DOHH2 (cell line): ENCODE measurements at regions not wholly inside any gene's neighbourhood (a gene's known extent, or its start where the extent isn't known, plus 50 kb on each side); places are given as distances from the start of the nearest gene placed in this dataset.
"Not testable (repeated sequence)": the region's sequence is repeated elsewhere in the genome, so short reads cannot be mapped to it uniquely, and the experiment has no call there.

Experiments
- CTCF ChIP-seq: fragments of 200-600 bp; sonication (generic); IDR thresholded peaks from one replicate; pipeline ENCODE4 v1.5.1; 2014; ENCODE audit warnings: antibody characterized with exemption, mild to moderate bottlenecking, low read depth, low read length; ENCODE audit not compliant: poor library complexity, severe bottlenecking
- EZH2phosphoT487 ChIP-seq: fragments of 200-600 bp; sonication (generic); IDR thresholded peaks from 2 replicates; pipeline ENCODE4 v1.6.1; 2017; ENCODE audit warnings: borderline replicate concordance, mild to moderate bottlenecking, antibody characterized with exemption, low read length, moderate library complexity, mixed read lengths

GRCh38 chr10:65111059-65111458 is 1589.9 kb downstream of the REEP3 start:
- not testable (repeated sequence) for TF ChIP-seq CTCF, EZH2phosphoT487
